ENCODE measurements at regions not wholly inside any gene's neighbourhood (a gene's known extent, or its start where the extent isn't known, plus 50 kb on each side); places are given as distances from the start of the nearest gene placed in this dataset.
"Not testable (repeated sequence)": the region's sequence is repeated elsewhere in the genome, so short reads cannot be mapped to it uniquely, and the experiment has no call there.

DNA sequence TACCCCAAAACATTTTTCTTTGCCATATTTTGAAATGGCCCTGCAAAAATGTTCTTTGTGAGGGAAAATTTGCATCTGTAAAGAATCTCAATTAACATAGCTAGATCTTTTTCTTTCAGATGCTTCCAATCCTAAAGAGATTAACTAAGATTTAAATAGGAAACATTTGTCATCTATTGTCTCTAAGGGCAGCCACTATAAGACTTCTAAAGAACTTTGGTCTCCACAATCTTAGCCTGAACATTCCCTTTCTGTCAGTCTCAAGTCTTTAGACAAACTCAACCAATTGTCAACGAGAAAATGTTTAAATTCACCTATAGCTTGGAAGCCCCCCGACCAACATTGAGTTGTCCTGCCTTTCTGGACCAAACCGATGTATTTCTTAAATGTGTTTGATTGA is 71.1 kb upstream of the RASSF8 start:
- H3K4me1 ChIP-seq (ENCODE audit: insufficient read depth, low read length) = no peaks in the 10 kb centered on the region
- H3K9ac ChIP-seq (ENCODE audit: low read depth, low read length) = no peak overlapping the region
- no peaks in the 10 kb centered on the region for H3K36me3 ChIP-seq (ENCODE audit: insufficient read depth, low read length)
- no peaks in the 10 kb centered on the region for H4K20me1 ChIP-seq (ENCODE audit: insufficient read depth, low read length)
- H3K27ac ChIP-seq (ENCODE audit: low read length) = no peak overlapping the region
- no peak overlapping the region for H3K4me3 ChIP-seq (ENCODE audit: low read depth in 1 of 2, low read length in 2 of 2)
- DNase-seq (no peak), ATAC-seq (ENCODE audit: insufficient read depth, low read depth) (no peak)
- H3K79me2 ChIP-seq (ENCODE audit: insufficient read depth, low read length) = no peaks in the 10 kb centered on the region
- H3K9me3 ChIP-seq (ENCODE audit: insufficient read depth, low read length, severe bottlenecking) = no peaks in the 10 kb centered on the region
- no peaks in the 10 kb centered on the region for H3K27me3 ChIP-seq (ENCODE audit: insufficient read depth, low read length, poor library complexity)
- TF ChIP-seq, protein P1, sequence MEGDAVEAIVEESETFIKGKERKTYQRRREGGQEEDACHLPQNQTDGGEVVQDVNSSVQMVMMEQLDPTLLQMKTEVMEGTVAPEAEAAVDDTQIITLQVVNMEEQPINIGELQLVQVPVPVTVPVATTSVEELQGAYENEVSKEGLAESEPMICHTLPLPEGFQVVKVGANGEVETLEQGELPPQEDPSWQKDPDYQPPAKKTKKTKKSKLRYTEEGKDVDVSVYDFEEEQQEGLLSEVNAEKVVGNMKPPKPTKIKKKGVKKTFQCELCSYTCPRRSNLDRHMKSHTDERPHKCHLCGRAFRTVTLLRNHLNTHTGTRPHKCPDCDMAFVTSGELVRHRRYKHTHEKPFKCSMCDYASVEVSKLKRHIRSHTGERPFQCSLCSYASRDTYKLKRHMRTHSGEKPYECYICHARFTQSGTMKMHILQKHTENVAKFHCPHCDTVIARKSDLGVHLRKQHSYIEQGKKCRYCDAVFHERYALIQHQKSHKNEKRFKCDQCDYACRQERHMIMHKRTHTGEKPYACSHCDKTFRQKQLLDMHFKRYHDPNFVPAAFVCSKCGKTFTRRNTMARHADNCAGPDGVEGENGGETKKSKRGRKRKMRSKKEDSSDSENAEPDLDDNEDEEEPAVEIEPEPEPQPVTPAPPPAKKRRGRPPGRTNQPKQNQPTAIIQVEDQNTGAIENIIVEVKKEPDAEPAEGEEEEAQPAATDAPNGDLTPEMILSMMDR (IDR thresholded peaks at IDR 0.05; ENCODE audit: borderline replicate concordance, extremely low read depth, low read length, poor library complexity, severe bottlenecking) = no peak
- TF ChIP-seq EZH2 (IDR thresholded peaks at IDR 0.05; ENCODE audit: borderline replicate concordance, low read depth, low read length, severe bottlenecking) = no peak
- no peak overlapping the region for H2AFZ ChIP-seq (ENCODE audit: low read depth, low read length)
- H3K4me2 ChIP-seq (ENCODE audit: insufficient read depth, low read length) = no peak overlapping the region

DNA sequence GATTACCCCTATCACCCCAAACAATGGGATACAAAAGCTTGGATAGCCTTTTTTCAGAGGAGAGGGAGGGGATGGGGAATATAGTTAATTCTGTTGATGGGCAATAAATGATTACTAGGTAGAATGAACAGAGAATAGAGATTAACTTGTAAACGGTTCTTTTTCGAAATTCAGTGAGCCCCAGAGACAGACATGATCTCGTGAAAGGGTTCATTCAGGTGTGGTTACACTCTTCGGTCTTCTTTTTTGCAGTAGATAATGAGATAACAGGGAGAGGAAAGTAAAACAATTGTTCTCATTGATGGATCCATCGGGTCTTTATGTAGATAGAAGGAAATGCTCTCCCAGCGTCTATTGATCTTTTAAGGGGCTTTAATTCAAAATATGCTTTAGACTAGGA is 69.3 kb upstream of the RASSF8 start:
- DNase-seq = no peak
- Histone ChIP-seq H3K4me3 (ENCODE audit: low read depth in 1 of 2, low read length in 2 of 2) (no peak overlapping the region), H3K9ac (ENCODE audit: low read depth, low read length) (no peak overlapping the region), H3K4me2 (ENCODE audit: insufficient read depth, low read length) (no peak overlapping the region), H3K4me1 (ENCODE audit: insufficient read depth, low read length) (no peaks in the 10 kb centered on the region), H3K36me3 (ENCODE audit: insufficient read depth, low read length) (no peaks in the 10 kb centered on the region), H3K79me2 (ENCODE audit: insufficient read depth, low read length) (no peaks in the 10 kb centered on the region), H3K27ac (ENCODE audit: low read length) (no peak overlapping the region), H4K20me1 (ENCODE audit: insufficient read depth, low read length) (no peaks in the 10 kb centered on the region), H3K9me3 (ENCODE audit: insufficient read depth, low read length, severe bottlenecking) (no peaks in the 10 kb centered on the region), H3K27me3 (ENCODE audit: insufficient read depth, low read length, poor library complexity) (no peaks in the 10 kb centered on the region), H2AFZ (ENCODE audit: low read depth, low read length) (no peak overlapping the region)
- TF ChIP-seq, protein P1 (IDR thresholded peaks at IDR 0.05; ENCODE audit: borderline replicate concordance, extremely low read depth, low read length, poor library complexity, severe bottlenecking) = no peak
- TF ChIP-seq EZH2 (IDR thresholded peaks at IDR 0.05; ENCODE audit: borderline replicate concordance, low read depth, low read length, severe bottlenecking) = no peak
- no peak for ATAC-seq (ENCODE audit: insufficient read depth, low read depth)

DNA sequence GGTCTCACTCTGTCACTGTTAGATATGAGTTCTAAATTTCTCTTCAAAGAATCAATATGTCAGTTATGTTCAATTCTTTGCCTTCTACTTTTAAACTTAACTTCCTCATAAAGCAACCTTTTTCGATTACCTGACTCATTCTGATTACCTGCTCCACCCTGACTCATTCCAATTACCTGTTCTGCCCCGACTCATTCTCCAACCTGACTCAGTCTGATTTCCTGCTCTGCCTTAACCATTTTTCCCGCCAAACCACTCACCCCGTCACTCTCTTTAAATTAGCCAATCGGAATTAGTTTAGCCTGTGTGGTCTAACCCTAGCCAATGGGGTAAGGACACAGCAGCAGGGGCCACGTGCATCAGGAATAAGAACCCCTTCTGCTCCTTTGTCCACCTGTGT is 67.4 kb upstream of the RASSF8 start:
- H3K27me3 ChIP-seq (ENCODE audit: insufficient read depth, low read length, poor library complexity); H3K79me2 ChIP-seq (ENCODE audit: insufficient read depth, low read length); H3K27ac ChIP-seq (ENCODE audit: low read length); H3K4me3 ChIP-seq (ENCODE audit: low read depth in 1 of 2, low read length in 2 of 2); H3K4me1 ChIP-seq (ENCODE audit: insufficient read depth, low read length); DNase-seq; H3K9me3 ChIP-seq (ENCODE audit: insufficient read depth, low read length, severe bottlenecking); H3K36me3 ChIP-seq (ENCODE audit: insufficient read depth, low read length); H3K4me2 ChIP-seq (ENCODE audit: insufficient read depth, low read length); ATAC-seq (ENCODE audit: insufficient read depth, low read depth); H3K9ac ChIP-seq (ENCODE audit: low read depth, low read length); H4K20me1 ChIP-seq (ENCODE audit: insufficient read depth, low read length); H2AFZ ChIP-seq (ENCODE audit: low read depth, low read length): not testable (repeated sequence)

DNA sequence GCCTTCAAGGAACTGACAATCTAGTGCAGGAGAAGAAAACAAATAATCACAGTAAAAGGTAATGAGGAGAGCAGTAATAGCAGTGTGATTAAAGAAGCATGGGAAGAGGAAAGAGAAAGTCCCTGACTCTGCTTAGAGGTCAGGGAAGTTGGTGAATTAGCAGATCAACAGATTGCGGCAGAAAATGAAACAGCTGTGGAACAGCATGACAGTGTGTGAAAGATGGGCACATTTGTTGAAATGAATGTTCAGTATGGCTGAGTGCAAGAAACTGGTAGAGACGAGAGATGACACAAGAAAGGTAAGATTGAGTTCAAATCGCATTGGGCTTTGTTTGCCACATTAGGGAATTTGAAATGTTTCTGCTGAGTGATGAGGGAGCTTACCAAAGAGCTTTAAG is 63.7 kb upstream of the RASSF8 start:
- ATAC-seq (ENCODE audit: insufficient read depth, low read depth) (no peak), DNase-seq (no peak)
- H3K4me1 ChIP-seq (ENCODE audit: insufficient read depth, low read length) = no peaks in the 10 kb centered on the region
- no peak overlapping the region for H3K27ac ChIP-seq (ENCODE audit: low read length)
- H3K4me3 ChIP-seq (ENCODE audit: low read depth in 1 of 2, low read length in 2 of 2) = no peak overlapping the region
- H3K4me2 ChIP-seq (ENCODE audit: insufficient read depth, low read length) = no peak overlapping the region
- no peaks in the 10 kb centered on the region for H4K20me1 ChIP-seq (ENCODE audit: insufficient read depth, low read length)
- no peaks in the 10 kb centered on the region for H3K27me3 ChIP-seq (ENCODE audit: insufficient read depth, low read length, poor library complexity)
- H3K9ac ChIP-seq (ENCODE audit: low read depth, low read length) = no peak overlapping the region
- TF ChIP-seq, protein P1 (IDR thresholded peaks at IDR 0.05; ENCODE audit: borderline replicate concordance, extremely low read depth, low read length, poor library complexity, severe bottlenecking) = no peak
- TF ChIP-seq EZH2 (IDR thresholded peaks at IDR 0.05; ENCODE audit: borderline replicate concordance, low read depth, low read length, severe bottlenecking) = no peak
- no peaks in the 10 kb centered on the region for H3K79me2 ChIP-seq (ENCODE audit: insufficient read depth, low read length)
- H3K9me3 ChIP-seq (ENCODE audit: insufficient read depth, low read length, severe bottlenecking) = no peaks in the 10 kb centered on the region
- no peak overlapping the region for H2AFZ ChIP-seq (ENCODE audit: low read depth, low read length)
- no peaks in the 10 kb centered on the region for H3K36me3 ChIP-seq (ENCODE audit: insufficient read depth, low read length)

Measured in DND-41 (cell line).